ENCODE measurements at regions not wholly inside any gene's neighbourhood (a gene's known extent, or its start where the extent isn't known, plus 50 kb on each side); places are given as distances from the start of the nearest gene placed in this dataset.

DNA sequence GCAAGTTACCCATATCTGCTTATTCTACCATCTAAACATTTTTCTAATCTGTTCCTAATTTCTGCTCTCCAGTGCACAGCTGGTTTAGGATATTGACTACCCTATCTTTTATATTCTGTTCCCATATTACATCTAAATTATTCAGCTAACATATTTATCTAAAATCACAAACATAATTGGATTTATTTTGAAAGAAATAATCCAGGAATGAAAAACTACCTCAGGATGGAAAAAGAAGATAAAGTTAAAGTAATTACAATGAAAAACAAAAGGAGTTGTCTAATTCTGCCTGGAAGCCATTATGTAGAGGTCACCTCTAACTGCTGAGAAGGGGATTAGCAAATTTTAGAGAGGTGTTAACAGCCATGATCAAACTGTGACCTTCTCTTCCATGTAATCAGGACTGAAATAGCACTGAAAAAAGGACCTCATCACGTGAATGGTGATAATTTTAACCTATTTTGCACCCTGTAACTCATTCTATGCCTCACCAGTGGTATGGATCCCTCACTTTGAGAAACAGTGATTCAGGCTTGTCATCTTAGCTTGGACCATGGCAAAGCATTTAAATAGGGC lies 653.3 kb downstream of the CDH11 start:
- TF ChIP-seq POLR2AphosphoS5 (IDR thresholded peaks at IDR 0.05; ENCODE audit: insufficient read depth in 1 of 2, low read depth in 1 of 2), result no peak
- TF ChIP-seq, protein P1, sequence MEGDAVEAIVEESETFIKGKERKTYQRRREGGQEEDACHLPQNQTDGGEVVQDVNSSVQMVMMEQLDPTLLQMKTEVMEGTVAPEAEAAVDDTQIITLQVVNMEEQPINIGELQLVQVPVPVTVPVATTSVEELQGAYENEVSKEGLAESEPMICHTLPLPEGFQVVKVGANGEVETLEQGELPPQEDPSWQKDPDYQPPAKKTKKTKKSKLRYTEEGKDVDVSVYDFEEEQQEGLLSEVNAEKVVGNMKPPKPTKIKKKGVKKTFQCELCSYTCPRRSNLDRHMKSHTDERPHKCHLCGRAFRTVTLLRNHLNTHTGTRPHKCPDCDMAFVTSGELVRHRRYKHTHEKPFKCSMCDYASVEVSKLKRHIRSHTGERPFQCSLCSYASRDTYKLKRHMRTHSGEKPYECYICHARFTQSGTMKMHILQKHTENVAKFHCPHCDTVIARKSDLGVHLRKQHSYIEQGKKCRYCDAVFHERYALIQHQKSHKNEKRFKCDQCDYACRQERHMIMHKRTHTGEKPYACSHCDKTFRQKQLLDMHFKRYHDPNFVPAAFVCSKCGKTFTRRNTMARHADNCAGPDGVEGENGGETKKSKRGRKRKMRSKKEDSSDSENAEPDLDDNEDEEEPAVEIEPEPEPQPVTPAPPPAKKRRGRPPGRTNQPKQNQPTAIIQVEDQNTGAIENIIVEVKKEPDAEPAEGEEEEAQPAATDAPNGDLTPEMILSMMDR (IDR thresholded peaks at IDR 0.05), result no peak

All from vagina (tissue), 2 donors.